ENCODE measurements at regions not wholly inside any gene's neighbourhood (a gene's known extent, or its start where the extent isn't known, plus 50 kb on each side); places are given as distances from the start of the nearest gene placed in this dataset.

DNA sequence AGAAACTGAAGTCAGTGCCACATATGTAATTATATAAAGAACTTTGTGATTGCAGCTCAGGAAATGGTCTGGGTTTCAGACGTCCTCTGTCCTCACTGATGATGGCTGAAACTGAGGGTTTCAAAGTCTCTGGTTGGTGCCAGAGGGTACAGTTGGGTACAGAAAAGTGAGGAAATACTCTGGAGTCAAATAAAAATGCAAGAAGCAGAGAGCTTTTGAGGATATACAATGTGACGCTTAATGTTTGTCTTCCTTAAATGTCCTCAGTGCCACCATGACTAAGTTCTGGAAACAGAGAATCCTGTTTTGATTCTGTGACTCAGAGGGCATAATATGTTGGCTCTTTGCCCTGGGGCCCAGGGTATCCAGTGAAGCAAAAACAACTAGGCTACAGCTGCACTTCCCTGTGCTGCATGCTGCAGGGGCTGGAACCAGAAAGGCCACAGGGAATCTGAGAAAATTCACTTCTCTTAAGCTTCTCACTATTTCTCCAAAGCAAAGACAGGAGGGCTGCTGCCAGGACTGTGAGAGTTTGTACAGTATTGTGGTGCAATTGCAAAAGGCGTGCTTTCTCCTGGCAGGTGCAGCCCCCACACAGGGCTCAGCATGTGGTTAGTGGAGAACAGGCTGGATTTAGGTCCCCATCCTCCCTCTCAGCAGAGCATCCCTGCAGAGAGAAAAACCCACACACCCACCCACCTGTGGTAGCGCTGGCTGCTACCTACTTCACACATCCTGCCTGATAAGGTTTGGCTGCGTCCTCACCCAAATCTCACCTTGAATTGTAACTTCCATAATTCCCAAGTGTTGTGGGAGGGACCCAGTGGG lies 169.5 kb upstream of the SVIL start:
- Histone ChIP-seq H4K20me1 (ENCODE audit: insufficient read depth) (no peaks in the 10 kb centered on the region), H3K36me3 (ENCODE audit: low read depth) (no peaks in the 10 kb centered on the region), H3K79me2 (ENCODE audit: insufficient read depth) (no peaks in the 10 kb centered on the region), H2AFZ (no peak overlapping the region), H3F3A (ENCODE audit: insufficient read depth) (peaks cover 48% of the 10 kb centered on the region), H3K4me2 (ENCODE audit: unreplicated experiment) (peak overlapping the region; percentile 80), H3K27ac (peak overlapping the region; percentile 81), H3K4me3 (peak overlapping the region; percentile 47), H3K9me2 (ENCODE audit: insufficient read depth) (no peaks in the 10 kb centered on the region), H3K27me3 (replicated peaks; ENCODE audit: insufficient read depth) (no peaks in the 10 kb centered on the region), H3K9me3 (ENCODE audit: low read depth) (no peaks in the 10 kb centered on the region), H3K4me1 (ENCODE audit: insufficient read depth) (peaks cover 54% of the 10 kb centered on the region), H3K9ac (0 out of 2 replicates have a peak overlapping the region, but pooled peaks have one; percentile 39)
- DNase-seq = peak; percentile 90
- TF ChIP-seq EZH2phosphoT487 (IDR thresholded peaks at IDR 0.05; ENCODE audit: insufficient read depth, low read depth) (no peak), EZH2 (IDR thresholded peaks at IDR 0.05; ENCODE audit: insufficient read depth, poor library complexity, severe bottlenecking) (no peak)
- in situ Hi-C loops (cut with MboI) = no loop called here
- WGBS, 2 experiments (ENCODE audit: low coverage in 1 of 2, low lambda C conversion rate in 2 of 2, missing lambda C conversion rate in 2 of 2) = 61 to 62% methylated on average over 5 of the region's 5 CpGs

DNA sequence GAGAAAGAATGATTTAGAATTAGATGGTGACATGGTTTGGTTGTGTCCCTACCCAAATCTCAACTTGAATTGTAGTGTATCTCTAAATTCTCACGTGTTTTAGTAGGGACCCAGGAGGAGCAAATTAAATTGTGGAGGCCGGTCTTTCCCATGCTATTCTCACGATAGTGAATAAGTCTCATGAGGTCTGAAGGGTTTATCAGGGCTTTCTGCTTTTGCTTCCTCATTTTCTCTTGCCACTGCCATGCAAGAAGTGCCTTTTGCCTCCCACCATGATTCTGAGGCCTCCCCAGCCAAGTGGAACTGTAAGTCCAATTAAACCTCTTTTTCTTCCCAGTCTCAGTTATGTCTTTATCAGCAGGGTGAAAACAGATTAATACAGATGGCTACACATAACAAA lies 167.4 kb upstream of the SVIL start:
- H3F3A ChIP-seq (ENCODE audit: insufficient read depth) = peaks cover 40% of the 10 kb centered on the region
- H3K27me3 ChIP-seq (replicated peaks; ENCODE audit: insufficient read depth) = no peaks in the 10 kb centered on the region
- H3K9ac ChIP-seq = no peak overlapping the region
- TF ChIP-seq EZH2phosphoT487 (IDR thresholded peaks at IDR 0.05; ENCODE audit: insufficient read depth, low read depth) = no peak
- no peak for TF ChIP-seq EZH2 (IDR thresholded peaks at IDR 0.05; ENCODE audit: insufficient read depth, poor library complexity, severe bottlenecking)
- DNase-seq = no peak
- in situ Hi-C loops (cut with MboI) = no loop called here
- H3K4me3 ChIP-seq = no peak overlapping the region
- no peak overlapping the region for H3K27ac ChIP-seq
- 98 to 100% methylated on average over 3 of the region's 3 CpGs for WGBS, 2 experiments (ENCODE audit: low coverage in 1 of 2, low lambda C conversion rate in 2 of 2, missing lambda C conversion rate in 2 of 2)
- no peak overlapping the region for H3K4me2 ChIP-seq (ENCODE audit: unreplicated experiment)
- H4K20me1 ChIP-seq (ENCODE audit: insufficient read depth) = no peaks in the 10 kb centered on the region
- peaks cover 57% of the 10 kb centered on the region for H3K4me1 ChIP-seq (ENCODE audit: insufficient read depth)
- H3K36me3 ChIP-seq (ENCODE audit: low read depth) = no peaks in the 10 kb centered on the region
- H3K9me3 ChIP-seq (ENCODE audit: low read depth) = no peaks in the 10 kb centered on the region
- H3K9me2 ChIP-seq (ENCODE audit: insufficient read depth) = no peaks in the 10 kb centered on the region
- H3K79me2 ChIP-seq (ENCODE audit: insufficient read depth) = no peaks in the 10 kb centered on the region
- H2AFZ ChIP-seq = no peak overlapping the region

DNA sequence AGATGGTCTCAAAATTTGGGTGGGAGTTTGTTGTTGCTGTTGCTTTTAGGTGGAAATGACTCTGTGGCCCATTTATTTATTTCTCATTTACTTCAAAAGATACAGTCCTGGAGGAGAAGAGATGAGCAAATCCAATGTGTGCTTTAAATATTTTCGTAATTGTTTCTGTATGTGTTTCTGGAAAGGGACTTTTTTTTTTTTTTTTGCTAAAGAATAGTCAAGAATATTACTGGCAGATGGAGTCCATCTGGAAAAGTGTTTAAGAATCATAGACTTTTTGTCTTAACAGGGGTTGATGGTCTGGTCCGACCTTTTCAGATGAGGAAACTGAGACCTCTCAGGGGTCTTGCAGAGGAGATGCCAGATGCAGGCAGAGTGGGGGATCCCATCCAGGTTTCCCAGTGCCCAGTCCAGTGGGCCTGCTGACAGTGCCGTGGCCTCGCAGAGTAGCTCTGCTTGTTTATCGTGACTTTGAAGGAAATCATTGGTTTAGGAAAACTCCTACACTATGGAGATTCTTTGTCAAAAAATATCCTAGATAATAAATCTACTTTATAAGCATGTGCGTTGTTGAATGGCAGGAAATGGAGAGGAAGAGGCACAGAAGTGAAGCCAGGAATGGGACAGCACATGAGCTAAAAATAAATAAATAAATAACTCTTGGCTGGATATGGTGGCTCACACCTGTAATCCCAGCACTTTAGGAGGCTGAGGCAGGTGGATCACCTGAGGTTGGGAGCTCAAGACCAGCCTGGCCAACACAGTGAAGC lies 164.3 kb upstream of the SVIL start:
- no peak overlapping the region for H2AFZ ChIP-seq
- WGBS, 2 experiments (ENCODE audit: low coverage in 1 of 2, low lambda C conversion rate in 2 of 2, missing lambda C conversion rate in 2 of 2) = 35 to 40% methylated on average over 6 of the region's 6 CpGs
- H3K4me1 ChIP-seq (ENCODE audit: insufficient read depth) = peaks cover 42% of the 10 kb centered on the region
- H3K27me3 ChIP-seq (replicated peaks; ENCODE audit: insufficient read depth) = no peaks in the 10 kb centered on the region
- H3K36me3 ChIP-seq (ENCODE audit: low read depth) = no peaks in the 10 kb centered on the region
- peak; percentile 45 for DNase-seq
- no peak overlapping the region for H3K9ac ChIP-seq
- no peak overlapping the region for H3K4me3 ChIP-seq
- no peaks in the 10 kb centered on the region for H3K9me2 ChIP-seq (ENCODE audit: insufficient read depth)
- no peaks in the 10 kb centered on the region for H3K9me3 ChIP-seq (ENCODE audit: low read depth)
- in situ Hi-C loops (cut with MboI) = no loop called here
- no peaks in the 10 kb centered on the region for H3K79me2 ChIP-seq (ENCODE audit: insufficient read depth)
- peaks cover 24% of the 10 kb centered on the region for H3F3A ChIP-seq (ENCODE audit: insufficient read depth)
- TF ChIP-seq EZH2phosphoT487 (IDR thresholded peaks at IDR 0.05; ENCODE audit: insufficient read depth, low read depth) = no peak
- no peak for TF ChIP-seq EZH2 (IDR thresholded peaks at IDR 0.05; ENCODE audit: insufficient read depth, poor library complexity, severe bottlenecking)
- no peaks in the 10 kb centered on the region for H4K20me1 ChIP-seq (ENCODE audit: insufficient read depth)
- H3K27ac ChIP-seq = no peak overlapping the region
- peak overlapping the region; percentile 43 for H3K4me2 ChIP-seq (ENCODE audit: unreplicated experiment)

DNA sequence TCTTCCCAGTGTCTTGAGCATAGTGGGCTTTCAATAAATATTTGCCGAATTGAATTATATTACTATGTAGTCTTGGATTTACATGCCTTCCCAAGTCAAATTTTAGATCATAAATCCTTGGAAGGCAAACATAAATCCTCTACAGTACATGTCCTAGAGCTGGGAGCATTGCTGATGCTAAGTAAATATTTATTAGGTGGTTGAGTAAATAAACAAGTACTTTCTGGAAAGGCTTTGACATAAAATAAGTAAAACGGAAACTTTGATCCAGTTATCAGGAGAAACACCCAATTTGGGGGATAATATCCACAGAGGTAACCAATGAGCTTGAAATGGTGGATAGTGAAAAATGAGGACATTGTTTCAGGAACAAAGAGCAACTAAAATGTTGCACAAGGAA lies 162.8 kb upstream of the SVIL start:
- H3K9me2 ChIP-seq (ENCODE audit: insufficient read depth) = no peaks in the 10 kb centered on the region
- H3F3A ChIP-seq (ENCODE audit: insufficient read depth) = peaks cover 11% of the 10 kb centered on the region
- no peak overlapping the region for H3K9ac ChIP-seq
- H3K27ac ChIP-seq = no peak overlapping the region
- no peaks in the 10 kb centered on the region for H3K36me3 ChIP-seq (ENCODE audit: low read depth)
- in situ Hi-C loops (cut with MboI) = no loop called here
- no peak overlapping the region for H2AFZ ChIP-seq
- no peak overlapping the region for H3K4me3 ChIP-seq
- H3K79me2 ChIP-seq (ENCODE audit: insufficient read depth) = no peaks in the 10 kb centered on the region
- H3K4me1 ChIP-seq (ENCODE audit: insufficient read depth) = peaks cover 28% of the 10 kb centered on the region
- H3K27me3 ChIP-seq (replicated peaks; ENCODE audit: insufficient read depth) = no peaks in the 10 kb centered on the region
- 95 to 100% methylated on average over 2 of the region's 2 CpGs for WGBS, 2 experiments (ENCODE audit: low coverage in 1 of 2, low lambda C conversion rate in 2 of 2, missing lambda C conversion rate in 2 of 2)
- no peaks in the 10 kb centered on the region for H3K9me3 ChIP-seq (ENCODE audit: low read depth)
- TF ChIP-seq EZH2 (IDR thresholded peaks at IDR 0.05; ENCODE audit: insufficient read depth, poor library complexity, severe bottlenecking) = no peak
- no peak for TF ChIP-seq EZH2phosphoT487 (IDR thresholded peaks at IDR 0.05; ENCODE audit: insufficient read depth, low read depth)
- H4K20me1 ChIP-seq (ENCODE audit: insufficient read depth) = no peaks in the 10 kb centered on the region
- H3K4me2 ChIP-seq (ENCODE audit: unreplicated experiment) = no peak overlapping the region
- no peak for DNase-seq

Measured in GM23248 (cell line).